Right atrium auricular region (tissue), 2 donors: ENCODE measurements at regions not wholly inside any gene's neighbourhood (a gene's known extent, or its start where the extent isn't known, plus 50 kb on each side); places are given as distances from the start of the nearest gene placed in this dataset.
"Not testable (repeated sequence)": the region's sequence is repeated elsewhere in the genome, so short reads cannot be mapped to it uniquely, and the experiment has no call there.

Source experiments
- DNase-seq: peaks from one replicate; pipeline ENCODE4 v3.0.0-alpha.2; 2019; ENCODE audit warnings: low spot score
- H3K27ac ChIP-seq, 2 donors: fragments of 200-600 bp; sonication (generic); 1 replicate in 1 of 2; 2 replicates in 1 of 2; pipeline ENCODE4 v1.5.1; 2016 to 2019
- H3K27me3 ChIP-seq, 2 donors: fragments of 200-600 bp; sonication (generic); one replicate each; pipeline versions ENCODE4 v1.5.1 to v1.6.0; 2017 to 2019
- H3K36me3 ChIP-seq: fragments of 200-600 bp; sonication (generic); one replicate; pipeline ENCODE4 v1.5.1; 2016
- H3K4me1 ChIP-seq, 2 donors: fragments of 200-600 bp; sonication (generic); one replicate each; pipeline versions ENCODE4 v1.5.1 to v1.6.0; 2017 to 2019
- H3K4me3 ChIP-seq, 2 donors: fragments of 200-600 bp; sonication (generic); 1 replicate in 1 of 2; 2 replicates in 1 of 2; pipeline ENCODE4 v1.5.1; 2017 to 2019; ENCODE audit warnings: mild to moderate bottlenecking in 1 of 2, moderate library complexity in 1 of 2
- H3K9me3 ChIP-seq, 2 donors: fragments of 200-600 bp; sonication (generic); one replicate each; pipeline ENCODE4 v1.5.1; 2019
- CTCF ChIP-seq, 2 donors: fragments of 200-600 bp; sonication (generic); IDR thresholded peaks; one replicate each; pipeline ENCODE4 v1.5.1; 2019; ENCODE audit warnings: antibody characterized with exemption in 2 of 2

GRCh38 chr14:97137705-97138104 is 340.5 kb downstream of the VRK1 start:
- H3K9me3 ChIP-seq: no peaks in the 10 kb centered on the region
- no peak overlapping the region for H3K4me3 ChIP-seq
- H3K27me3 ChIP-seq: no peaks in the 10 kb centered on the region
- DNase-seq: no peak
- no peaks in the 10 kb centered on the region for H3K4me1 ChIP-seq
- no peak overlapping the region for H3K27ac ChIP-seq
- no peaks in the 10 kb centered on the region for H3K36me3 ChIP-seq
- TF ChIP-seq CTCF (IDR thresholded peaks at IDR 0.05): no peak

- no peaks in the 10 kb centered on the region for H3K9me3 ChIP-seq
- H3K27ac ChIP-seq: no peak overlapping the region
- TF ChIP-seq CTCF (IDR thresholded peaks at IDR 0.05): no peak
- no peaks in the 10 kb centered on the region for H3K27me3 ChIP-seq
- DNase-seq: no peak
- H3K4me3 ChIP-seq: no peak overlapping the region
- no peaks in the 10 kb centered on the region for H3K36me3 ChIP-seq
- no peaks in the 10 kb centered on the region for H3K4me1 ChIP-seq
These were observed 341.6 kb downstream of the VRK1 start for GRCh38 chr14:97138801-97139200.

GRCh38 chr14:97143011-97143410 is 345.8 kb downstream of the VRK1 start:
- no peaks in the 10 kb centered on the region for H3K9me3 ChIP-seq
- H3K4me3 ChIP-seq: no peak overlapping the region
- no peak for TF ChIP-seq CTCF (IDR thresholded peaks at IDR 0.05)
- H3K27ac ChIP-seq: no peak overlapping the region
- no peak for DNase-seq
- H3K36me3 ChIP-seq: no peaks in the 10 kb centered on the region
- no peaks in the 10 kb centered on the region for H3K27me3 ChIP-seq
- H3K4me1 ChIP-seq: no peaks in the 10 kb centered on the region

DNA sequence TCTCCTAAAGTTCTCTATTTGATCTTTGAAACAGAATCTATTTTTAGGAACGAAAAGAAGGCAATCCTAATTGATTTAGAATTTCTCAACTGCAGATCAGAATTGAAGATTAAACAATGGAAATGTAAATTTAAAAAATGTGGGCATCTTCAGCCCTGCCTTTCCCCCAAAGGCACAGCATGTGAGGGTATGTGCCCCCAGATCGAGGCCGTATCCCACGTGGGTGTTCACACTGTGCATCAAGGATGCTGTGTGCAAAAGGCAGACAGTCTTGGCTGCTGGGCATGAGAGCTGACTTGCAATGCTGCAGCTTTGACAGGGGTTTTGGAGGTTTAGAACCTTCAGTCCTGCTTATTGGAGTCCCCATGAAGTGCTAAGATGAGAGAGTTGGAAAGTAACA is 346.3 kb downstream of the VRK1 start:
- no peaks in the 10 kb centered on the region for H3K9me3 ChIP-seq
- no peak for DNase-seq
- TF ChIP-seq CTCF (IDR thresholded peaks at IDR 0.05): no peak
- no peaks in the 10 kb centered on the region for H3K27me3 ChIP-seq
- H3K4me3 ChIP-seq: no peak overlapping the region
- no peaks in the 10 kb centered on the region for H3K36me3 ChIP-seq
- no peak overlapping the region for H3K27ac ChIP-seq
- no peaks in the 10 kb centered on the region for H3K4me1 ChIP-seq

- not testable (repeated sequence) for H3K27me3 ChIP-seq, H3K9me3 ChIP-seq, H3K36me3 ChIP-seq, H3K4me1 ChIP-seq, H3K4me3 ChIP-seq, H3K27ac ChIP-seq, DNase-seq
These were observed 350.8 kb downstream of the VRK1 start for GRCh38 chr14:97148021-97148420.

DNA sequence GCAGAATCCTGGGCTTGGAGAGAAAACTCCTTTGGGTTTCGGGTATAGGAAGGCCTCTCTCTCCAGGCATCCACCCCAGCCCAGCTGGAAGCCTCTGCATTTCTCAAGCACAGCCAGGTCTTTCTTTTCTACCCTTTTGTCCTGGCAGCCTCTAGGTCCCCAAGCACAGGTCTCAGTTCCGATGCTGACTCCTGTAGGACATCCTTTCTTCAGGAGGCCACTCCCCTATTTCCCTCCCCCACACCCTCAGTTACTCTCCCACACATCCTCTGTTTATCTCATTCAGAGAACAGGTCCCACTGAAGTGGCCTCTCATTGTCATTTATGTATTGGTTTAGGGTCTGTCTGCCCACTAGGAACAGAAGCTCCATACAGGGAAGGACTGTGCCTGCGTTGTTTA is 352.6 kb downstream of the VRK1 start:
- Histone ChIP-seq H3K9me3 (no peaks in the 10 kb centered on the region), H3K27ac (no peak overlapping the region), H3K36me3 (no peaks in the 10 kb centered on the region), H3K4me1 (no peaks in the 10 kb centered on the region), H3K4me3 (no peak overlapping the region), H3K27me3 (no peaks in the 10 kb centered on the region)
- TF ChIP-seq CTCF (IDR thresholded peaks at IDR 0.05): no peak
- DNase-seq: no peak
